Cardiac fibroblast (primary cell): ENCODE measurements at regions not wholly inside any gene's neighbourhood (a gene's known extent, or its start where the extent isn't known, plus 50 kb on each side); places are given as distances from the start of the nearest gene placed in this dataset.

ENCODE experiments used
- DNase-seq, 2 donors: peaks; one replicate each; pipeline versions ENCODE4 v3.0.0 to v3.0.0-alpha.2; 2010; ENCODE audit warnings: low read depth in 2 of 2
- H3K4me3 ChIP-seq, 2 donors: replicated peaks in 1 of 2; 1 replicate in 1 of 2; 2 replicates in 1 of 2; pipeline ENCODE4 v1.5.1; 2011; ENCODE audit warnings: low read depth in 2 of 2, low read length in 2 of 2, mild to moderate bottlenecking in 2 of 2, moderate library complexity in 1 of 2
- CTCF ChIP-seq: IDR thresholded peaks from one replicate; pipeline ENCODE4 v1.5.1; 2011; ENCODE audit warnings: low read depth, mild to moderate bottlenecking, low read length, inconsistent platforms

DNA sequence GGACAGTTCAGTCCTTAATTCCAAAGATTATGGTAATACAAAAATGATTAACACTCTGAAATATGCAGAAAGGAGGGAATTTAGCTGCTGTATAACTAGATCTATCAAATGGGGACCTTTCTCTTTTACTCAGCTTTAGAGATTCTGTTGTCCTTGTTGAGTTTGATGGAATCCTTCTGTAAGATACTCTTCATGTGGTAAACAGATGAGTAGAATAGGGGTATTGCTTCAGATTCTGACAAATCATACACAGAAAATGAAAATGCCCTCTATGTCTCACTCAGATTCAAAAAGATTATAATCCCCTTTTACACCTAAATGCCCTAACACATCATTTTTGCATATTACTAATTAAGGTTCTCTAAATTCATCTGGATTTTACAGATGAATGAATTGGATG is 50.7 kb downstream of the ARHGAP35 start:
- no peak for TF ChIP-seq CTCF
- H3K4me3 ChIP-seq, result no peak overlapping the region
- no peak for DNase-seq

GRCh38 chr19:46913198-46913851 is 52.5 kb downstream of the ARHGAP35 start:
- no peak for TF ChIP-seq CTCF
- H3K4me3 ChIP-seq, result no peak overlapping the region
- DNase-seq, result no peak

DNA sequence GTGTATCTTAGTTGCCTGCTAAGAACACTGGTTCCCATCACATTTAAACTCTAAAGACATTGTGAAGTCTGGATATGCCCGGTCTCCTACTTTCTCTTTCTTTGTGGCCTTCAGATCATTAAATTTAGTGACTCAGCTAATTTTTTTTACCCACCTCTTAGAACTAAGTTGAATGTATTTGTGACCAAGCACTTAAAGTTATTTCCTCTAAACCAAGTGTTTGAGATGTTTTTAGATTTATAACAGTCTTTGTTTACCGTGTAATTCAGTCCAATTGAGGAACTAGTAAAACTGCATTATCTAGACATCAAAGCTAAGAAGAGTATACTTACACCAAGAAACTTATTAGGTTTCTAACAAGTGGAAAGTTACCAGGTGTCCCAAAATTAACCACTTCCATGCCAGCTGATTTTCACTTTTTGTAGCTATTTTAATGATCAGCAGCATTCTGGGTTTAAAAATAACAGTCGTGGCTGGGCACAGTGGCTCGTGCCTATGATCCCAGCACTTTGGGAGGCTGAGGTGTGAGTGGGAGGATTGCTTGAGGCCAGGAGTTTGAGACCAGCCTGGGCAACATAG is 53.1 kb downstream of the ARHGAP35 start:
- TF ChIP-seq CTCF, result no peak
- DNase-seq, result peak in 1 of 2 donors; percentile 39
- H3K4me3 ChIP-seq, result no peak overlapping the region

GRCh38 chr19:46915386-46915785 is 54.6 kb downstream of the ARHGAP35 start:
- no peak for DNase-seq
- no peak overlapping the region for H3K4me3 ChIP-seq
- no peak for TF ChIP-seq CTCF

DNA sequence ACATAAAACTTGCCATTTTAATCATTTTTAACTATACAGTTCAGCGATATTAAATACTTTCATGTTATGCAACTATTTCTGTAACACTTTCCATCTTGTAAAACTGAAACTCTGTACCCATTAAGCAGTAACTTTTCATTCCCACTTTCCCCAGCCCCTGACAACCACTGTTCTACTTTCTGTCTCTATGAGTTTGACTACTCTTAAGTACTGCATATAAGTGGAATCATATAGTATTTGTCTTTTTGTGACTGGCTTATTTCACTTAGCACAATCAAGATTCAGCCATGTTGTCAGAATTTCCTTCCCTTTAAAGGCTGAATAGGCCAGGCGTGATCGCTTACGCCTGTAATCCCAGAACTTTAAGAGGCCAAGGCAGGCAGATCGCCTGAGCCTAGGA is 56.2 kb downstream of the ARHGAP35 start:
- no peak overlapping the region for H3K4me3 ChIP-seq
- no peak for DNase-seq
- TF ChIP-seq CTCF, result no peak

GRCh38 chr19:46919324-46919723 is 58.5 kb downstream of the ARHGAP35 start:
- no peak overlapping the region for H3K4me3 ChIP-seq
- DNase-seq, result no peak
- no peak for TF ChIP-seq CTCF

- no peak for TF ChIP-seq CTCF
- DNase-seq, result no peak
- no peak overlapping the region for H3K4me3 ChIP-seq
Measured at GRCh38 chr19:46920362-46920761, 59.6 kb downstream of the ARHGAP35 start.
